Natural killer cell (primary cell): ENCODE measurements at regions not wholly inside any gene's neighbourhood (a gene's known extent, or its start where the extent isn't known, plus 50 kb on each side); places are given as distances from the start of the nearest gene placed in this dataset.

Experiments used
- ATAC-seq, 3 donors: fragments of 150-1000 bp in 2 of 3; fragments of 200-7000 bp in 1 of 3; cut with Tn5 transposase; 1 replicate in 1 of 3; 2 replicates in 2 of 3; pipeline ENCODE4 v1.10.0; 2021; ENCODE audit warnings: mild to moderate bottlenecking in 2 of 3, moderate library complexity in 2 of 3
- DNase-seq, 2 donors: peaks; one replicate each; pipeline versions ENCODE4 v3.0.0 to v3.0.0-alpha.2; 2013 to 2021; ENCODE audit warnings: mixed read lengths in 1 of 2
- H3K27ac ChIP-seq: one replicate; pipeline ENCODE4 v1.5.1; 2013; ENCODE audit warnings: mild to moderate bottlenecking, low read length
- H3K27me3 ChIP-seq: one replicate; pipeline ENCODE4 v1.6.1; 2013; ENCODE audit warnings: low read length; ENCODE audit not compliant: control insufficient read depth, insufficient read depth
- H3K36me3 ChIP-seq: one replicate; pipeline ENCODE4 v1.6.1; 2013; ENCODE audit warnings: low read length; ENCODE audit not compliant: control insufficient read depth, insufficient read depth
- H3K4me1 ChIP-seq: one replicate; pipeline ENCODE4 v1.6.1; 2013; ENCODE audit warnings: low read length; ENCODE audit not compliant: control insufficient read depth, insufficient read depth
- H3K4me3 ChIP-seq: one replicate; pipeline ENCODE4 v1.5.1; 2013; ENCODE audit warnings: low read length
- H3K9me3 ChIP-seq: one replicate; pipeline ENCODE4 v1.6.1; 2013; ENCODE audit warnings: low read length; ENCODE audit not compliant: control insufficient read depth, insufficient read depth
- H3K27ac Mint-ChIP-seq, 2 donors: one replicate each; pipeline ENCODE4 v1.8.0; 2022; ENCODE audit warnings: mild to moderate bottlenecking in 2 of 2, mixed read lengths in 2 of 2, moderate library complexity in 1 of 2
- H3K27me3 Mint-ChIP-seq, 2 donors: one replicate each; pipeline ENCODE4 v1.8.0; 2022; ENCODE audit warnings: low read depth in 2 of 2, mixed read lengths in 2 of 2
- H3K36me3 Mint-ChIP-seq: one replicate; pipeline ENCODE4 v1.8.0; 2022; ENCODE audit warnings: mixed read lengths
- H3K4me1 Mint-ChIP-seq, 2 donors: one replicate each; pipeline ENCODE4 v1.8.0; 2022; ENCODE audit warnings: mixed read lengths in 2 of 2
- H3K4me3 Mint-ChIP-seq: one replicate; pipeline ENCODE4 v1.8.0; 2022; ENCODE audit warnings: mild to moderate bottlenecking, moderate library complexity, mixed read lengths
- H3K9me3 Mint-ChIP-seq, 2 donors: one replicate each; pipeline ENCODE4 v1.8.0; 2022; ENCODE audit warnings: mixed read lengths in 2 of 2
- WGBS: methylation state at CpG from one replicate; pipeline ENCODE4 v1.1.7; 2013; ENCODE audit warnings: missing lambda C conversion rate; ENCODE audit not compliant: insufficient coverage; 5-methylcytosine and 5-hydroxymethylcytosine counted together
- intact Hi-C: fragments of 100-400 bp; cut with micrococcal nuclease; formaldehyde crosslinking; loops from one replicate; pipeline ENCODE4 v1.14.2; 2022
- TF ChIP-seq, protein P1 (sequence below): fragments of 200-600 bp; IDR thresholded peaks from one replicate; pipeline ENCODE4 v1.8.0; 2022; ENCODE audit warnings: antibody characterized with exemption

DNA sequence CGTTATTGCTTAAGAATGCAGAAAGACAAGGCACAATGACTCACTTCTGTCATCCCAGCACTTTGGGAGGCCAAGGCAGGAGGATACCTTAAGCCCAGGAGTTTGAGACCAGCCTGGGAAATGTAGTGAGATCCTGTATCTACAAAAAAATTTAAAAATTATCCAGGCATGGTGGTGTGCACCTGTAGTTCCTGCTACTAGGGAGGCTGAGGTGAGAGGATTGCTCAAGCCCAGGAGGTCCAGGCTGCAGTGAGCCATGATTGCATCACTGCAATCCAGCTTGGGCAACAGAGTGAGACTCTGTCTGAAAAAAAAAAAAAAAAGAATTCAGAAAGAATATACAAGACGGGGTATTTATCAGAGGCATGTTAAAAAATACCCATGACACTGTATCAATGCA lies 182.0 kb upstream of the SPOPL start:
- Mint-ChIP-seq H3K27ac (no peak overlapping the region), H3K36me3 (no peaks in the 10 kb centered on the region), H3K4me3 (no peak overlapping the region), H3K27me3 (no peaks in the 10 kb centered on the region), H3K9me3 (peaks cover 0 to 5% of the 10 kb centered on the region in 2 donors), H3K4me1 (no peaks in the 10 kb centered on the region)
- H3K9me3 ChIP-seq, result peaks cover 6% of the 10 kb centered on the region
- no peaks in the 10 kb centered on the region for H3K36me3 ChIP-seq
- DNase-seq (no peak), ATAC-seq (no peak)
- H3K4me1 ChIP-seq, result no peaks in the 10 kb centered on the region
- no peaks in the 10 kb centered on the region for H3K27me3 ChIP-seq
- 70% methylated on average over 2 of the region's 2 CpGs for WGBS
- TF ChIP-seq, protein P1, sequence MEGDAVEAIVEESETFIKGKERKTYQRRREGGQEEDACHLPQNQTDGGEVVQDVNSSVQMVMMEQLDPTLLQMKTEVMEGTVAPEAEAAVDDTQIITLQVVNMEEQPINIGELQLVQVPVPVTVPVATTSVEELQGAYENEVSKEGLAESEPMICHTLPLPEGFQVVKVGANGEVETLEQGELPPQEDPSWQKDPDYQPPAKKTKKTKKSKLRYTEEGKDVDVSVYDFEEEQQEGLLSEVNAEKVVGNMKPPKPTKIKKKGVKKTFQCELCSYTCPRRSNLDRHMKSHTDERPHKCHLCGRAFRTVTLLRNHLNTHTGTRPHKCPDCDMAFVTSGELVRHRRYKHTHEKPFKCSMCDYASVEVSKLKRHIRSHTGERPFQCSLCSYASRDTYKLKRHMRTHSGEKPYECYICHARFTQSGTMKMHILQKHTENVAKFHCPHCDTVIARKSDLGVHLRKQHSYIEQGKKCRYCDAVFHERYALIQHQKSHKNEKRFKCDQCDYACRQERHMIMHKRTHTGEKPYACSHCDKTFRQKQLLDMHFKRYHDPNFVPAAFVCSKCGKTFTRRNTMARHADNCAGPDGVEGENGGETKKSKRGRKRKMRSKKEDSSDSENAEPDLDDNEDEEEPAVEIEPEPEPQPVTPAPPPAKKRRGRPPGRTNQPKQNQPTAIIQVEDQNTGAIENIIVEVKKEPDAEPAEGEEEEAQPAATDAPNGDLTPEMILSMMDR, result no peak
- H3K4me3 ChIP-seq, result no peak overlapping the region
- intact Hi-C loops, result no loop called here
- no peak overlapping the region for H3K27ac ChIP-seq

DNA sequence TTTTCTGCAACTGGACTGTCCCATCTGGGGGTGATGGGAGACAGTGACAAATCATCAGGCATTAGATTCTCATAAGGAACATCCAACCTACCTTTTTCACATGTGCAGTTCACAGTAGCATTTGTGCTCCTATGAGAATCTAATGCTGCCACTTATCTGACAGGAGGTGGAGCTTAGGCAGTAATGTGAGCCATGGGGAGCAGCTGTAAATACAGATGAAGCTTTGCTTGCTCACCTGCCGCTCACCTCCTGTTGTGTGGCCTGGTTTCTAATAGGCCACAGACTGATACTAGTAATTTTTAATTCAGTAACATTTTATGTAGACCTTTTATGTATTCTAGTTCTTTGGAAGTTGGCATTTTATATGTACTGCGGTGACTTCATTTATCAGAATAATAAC lies 180.1 kb upstream of the SPOPL start:
- Histone ChIP-seq H3K27me3 (no peaks in the 10 kb centered on the region), H3K4me3 (no peak overlapping the region), H3K36me3 (no peaks in the 10 kb centered on the region), H3K9me3 (no peaks in the 10 kb centered on the region), H3K27ac (no peak overlapping the region), H3K4me1 (no peaks in the 10 kb centered on the region)
- intact Hi-C loops, result no loop called here
- no peaks in the 10 kb centered on the region for H3K4me1 Mint-ChIP-seq
- TF ChIP-seq, protein P1, result no peak
- 100% methylated on average over 1 of the region's 2 CpGs for whole genome bisulfite sequencing
- no peaks in the 10 kb centered on the region for H3K36me3 Mint-ChIP-seq
- H3K9me3 Mint-ChIP-seq, result peaks cover 4 to 9% of the 10 kb centered on the region in 2 donors
- no peak overlapping the region for H3K4me3 Mint-ChIP-seq
- no peaks in the 10 kb centered on the region for H3K27me3 Mint-ChIP-seq
- ATAC-seq (no peak), DNase-seq (no peak)
- no peak overlapping the region for H3K27ac Mint-ChIP-seq

DNA sequence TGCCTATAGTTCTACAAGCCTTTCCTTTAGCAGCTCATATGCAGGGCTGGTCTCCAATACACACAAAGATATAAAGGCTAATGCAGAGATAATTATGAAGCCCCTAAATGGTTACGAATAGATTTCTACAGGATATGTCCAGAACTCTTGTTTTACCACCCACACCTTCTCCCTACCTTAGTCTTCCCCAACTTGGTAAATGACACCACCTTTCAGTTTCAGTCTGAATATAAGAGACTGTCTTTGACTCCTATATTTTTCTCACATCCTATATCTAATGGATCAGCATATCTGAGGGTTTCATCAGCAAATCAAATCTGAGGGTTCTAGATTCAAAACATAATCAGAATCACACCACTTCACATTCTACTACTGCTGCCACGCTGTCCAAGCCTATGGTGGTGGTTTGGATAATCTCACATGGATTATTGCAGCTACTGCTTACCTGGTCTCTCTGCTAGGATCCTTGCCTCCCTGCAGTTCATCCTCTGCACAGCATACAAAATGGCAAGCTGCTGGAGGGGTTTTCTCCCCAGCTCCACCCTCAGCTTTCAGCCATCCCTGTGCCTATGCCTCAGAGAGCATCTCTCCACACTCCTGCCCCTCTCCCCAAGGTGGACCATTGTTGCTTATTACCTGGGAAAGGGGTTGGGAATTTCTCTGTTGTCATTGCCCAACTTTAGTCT lies 178.0 kb upstream of the SPOPL start:
- Histone ChIP-seq H3K4me1 (no peaks in the 10 kb centered on the region), H3K27me3 (no peaks in the 10 kb centered on the region), H3K4me3 (no peak overlapping the region), H3K9me3 (no peaks in the 10 kb centered on the region), H3K36me3 (no peaks in the 10 kb centered on the region), H3K27ac (no peak overlapping the region)
- no peak for DNase-seq
- TF ChIP-seq, protein P1, result no peak
- Mint-ChIP-seq H3K27me3 (no peaks in the 10 kb centered on the region), H3K4me3 (no peak overlapping the region), H3K36me3 (no peaks in the 10 kb centered on the region), H3K4me1 (no peaks in the 10 kb centered on the region), H3K27ac (no peak overlapping the region), H3K9me3 (peaks cover 6 to 8% of the 10 kb centered on the region in 2 donors)
- WGBS, result 86% methylated on average over 2 of the region's 2 CpGs
- intact Hi-C loops, result no loop called here
- no peak for ATAC-seq
